HCT116 (cell line): ENCODE measurements at regions not wholly inside any gene's neighbourhood (a gene's known extent, or its start where the extent isn't known, plus 50 kb on each side); places are given as distances from the start of the nearest gene placed in this dataset.

Experiments used
- ATAC-seq: fragments of 200-7000 bp; cut with Tn5 transposase; 2 replicates; pipeline ENCODE4 v1.9.1; 2020; ENCODE audit warnings: mild to moderate bottlenecking, moderate library complexity
- BruUV-seq: library from RNA; stranded (reverse); fragments of 400-500 nt; replicated peaks from 2 replicates; lab custom pipeline; 2021; lab: Mats Ljungman, UMichigan
- CTCF ChIA-PET: fragments of 300-600 bp; sonication (Branson Sonifier 250); formaldehyde crosslinking; loops from one replicate; lab custom pipeline; 2021; ENCODE audit warnings: antibody characterized with exemption; lab: Charles Lee
- POLR2A ChIA-PET: fragments of 300-600, 350-600 bp; sonication (Branson Sonifier 250); formaldehyde crosslinking; loops from one replicate; lab custom pipeline; 2021; ENCODE audit warnings: antibody characterized with exemption; lab: Charles Lee
- RAD21 ChIA-PET, 2 experiments: fragments of 300-600 bp; sonication (Branson Sonifier 250); formaldehyde crosslinking; loops; one replicate each; lab custom pipeline; 2023; ENCODE audit warnings: low total read pairs in 2 of 2; ENCODE audit not compliant: uncharacterized antibody in 2 of 2, unreplicated experiment in 2 of 2, low non-redundant PET in 1 of 2; lab: Charles Lee
- DNase-seq: peaks from one replicate; pipeline ENCODE4 v3.0.0-alpha.2; 2010; ENCODE audit warnings: low read depth, low spot score
- H2AFZ ChIP-seq: fragments of 200-600 bp; shearing (Covaris generic), sonication (generic); 2 replicates; pipeline ENCODE4 v1.6.1; 2017; ENCODE audit warnings: low read depth, mixed run types, mixed read lengths, antibody characterized with exemption, low read length; ENCODE audit not compliant: poor library complexity, severe bottlenecking
- H3K27ac ChIP-seq: 2 replicates; pipeline ENCODE4 v1.5.1; 2012; ENCODE audit warnings: low read depth, low read length
- H3K27me3 ChIP-seq: fragments of 200-600 bp; sonication (generic); 2 replicates; pipeline ENCODE4 v1.6.1; 2016; ENCODE audit warnings: mixed run types, low read length, mixed read lengths; ENCODE audit not compliant: insufficient read depth
- H3K36me3 ChIP-seq, 2 experiments: fragments of 200-500 bp in 1 of 2; fragments of 200-600 bp in 1 of 2; sonication (Bioruptor generic) in 1 of 2; sonication (generic) in 1 of 2; 2 replicates each; pipeline versions ENCODE4 v1.5.1 to v1.6.1; 2014 to 2016; ENCODE audit warnings: low read length in 2 of 2, inconsistent platforms in 1 of 2, mixed read lengths in 1 of 2, mixed run types in 1 of 2; ENCODE audit not compliant: insufficient read depth in 2 of 2, control insufficient read depth in 1 of 2
- H3K4me1 ChIP-seq, 2 experiments: fragments of 200-600 bp in 1 of 2; sonication (generic) in 1 of 2; 2 replicates each; pipeline versions ENCODE4 v1.5.1 to v1.6.1; 2012 to 2017; ENCODE audit warnings: low read length in 2 of 2, inconsistent platforms in 1 of 2, mild to moderate bottlenecking in 1 of 2, mixed read lengths in 1 of 2, mixed run types in 1 of 2, moderate library complexity in 1 of 2; ENCODE audit not compliant: insufficient read depth in 2 of 2, control insufficient read depth in 1 of 2
- H3K4me2 ChIP-seq: fragments of 200-600 bp; sonication (generic); 2 replicates; pipeline ENCODE4 v1.6.1; 2017; ENCODE audit warnings: mixed run types, low read length, mixed read lengths
- H3K4me3 ChIP-seq, 2 experiments: fragments of 200-600 bp in 1 of 2; sonication (generic) in 1 of 2; replicated peaks in 1 of 2; 2 replicates each; pipeline ENCODE4 v1.5.1; 2011 to 2016; ENCODE audit warnings: low read length in 2 of 2, control low read depth in 1 of 2, low read depth in 1 of 2, mild to moderate bottlenecking in 1 of 2, mixed read lengths in 1 of 2, mixed run types in 1 of 2
- H3K79me2 ChIP-seq: fragments of 200-600 bp; sonication (generic); 2 replicates; pipeline ENCODE4 v1.6.1; 2017; ENCODE audit warnings: mild to moderate bottlenecking, mixed run types, low read length, moderate library complexity, mixed read lengths; ENCODE audit not compliant: insufficient read depth
- H3K9ac ChIP-seq: fragments of 200-600 bp; sonication (generic); 2 replicates; pipeline ENCODE4 v1.6.1; 2016; ENCODE audit warnings: low read length, mixed read lengths
- H3K9me2 ChIP-seq: fragments of 200-600 bp; sonication (generic), shearing (Covaris generic); 2 replicates; pipeline ENCODE4 v1.6.1; 2017; ENCODE audit warnings: mixed run types, mild to moderate bottlenecking, moderate library complexity; ENCODE audit not compliant: insufficient read depth
- H3K9me3 ChIP-seq, 2 experiments: fragments of 200-500 bp in 1 of 2; fragments of 200-600 bp in 1 of 2; sonication (Bioruptor generic) in 1 of 2; sonication (generic) in 1 of 2; 2 replicates each; pipeline ENCODE4 v1.6.1; 2014 to 2017; ENCODE audit warnings: low read length in 2 of 2, mixed read lengths in 2 of 2, inconsistent platforms in 1 of 2, low read depth in 1 of 2, mild to moderate bottlenecking in 1 of 2, mixed run types in 1 of 2, moderate library complexity in 1 of 2; ENCODE audit not compliant: control insufficient read depth in 1 of 2, insufficient read depth in 1 of 2
- H4K20me1 ChIP-seq: fragments of 200-600 bp; sonication (generic), shearing (Covaris generic); 2 replicates; pipeline ENCODE4 v1.6.1; 2017; ENCODE audit warnings: mixed run types, mild to moderate bottlenecking, moderate library complexity; ENCODE audit not compliant: insufficient read depth
- CBX3 ChIP-seq: IDR thresholded peaks from 2 replicates; pipeline ENCODE4 v1.6.1; 2012; ENCODE audit warnings: low read depth
- CEBPB ChIP-seq: IDR thresholded peaks from 2 replicates; pipeline ENCODE4 v1.6.1; 2012; ENCODE audit warnings: low read depth
- ELF1 ChIP-seq: IDR thresholded peaks from 2 replicates; pipeline ENCODE4 v1.6.1; 2012; ENCODE audit warnings: low read depth, borderline replicate concordance
- EZH2 ChIP-seq: fragments of 200-600 bp; sonication (generic); IDR thresholded peaks from 2 replicates; pipeline ENCODE4 v1.6.1; 2017; ENCODE audit warnings: antibody characterized with exemption, mixed run types
- EZH2phosphoT487 ChIP-seq: fragments of 200-600 bp; IDR thresholded peaks from 2 replicates; pipeline ENCODE4 v1.6.1; 2018; ENCODE audit warnings: antibody characterized with exemption, borderline replicate concordance
- FOSL1 ChIP-seq: IDR thresholded peaks from 2 replicates; pipeline ENCODE4 v1.6.1; 2012; ENCODE audit warnings: low read depth
- JUND ChIP-seq: IDR thresholded peaks from 2 replicates; pipeline ENCODE4 v1.6.1; 2012
- POLR2A ChIP-seq: IDR thresholded peaks from 2 replicates; pipeline ENCODE4 v1.7.0; 2011; ENCODE audit warnings: borderline replicate concordance; ENCODE audit not compliant: insufficient read depth, insufficient read length; ENCODE audit errors: extremely low read depth
- RAD21 ChIP-seq: IDR thresholded peaks from 2 replicates; pipeline ENCODE4 v1.6.1; 2012; ENCODE audit warnings: low read depth, mild to moderate bottlenecking
- SIN3A ChIP-seq: IDR thresholded peaks from 2 replicates; pipeline ENCODE4 v1.6.1; 2012; ENCODE audit warnings: low read depth
- SP1 ChIP-seq: IDR thresholded peaks from 2 replicates; pipeline ENCODE4 v1.6.1; 2012; ENCODE audit warnings: low read depth
- SRF ChIP-seq: IDR thresholded peaks from 2 replicates; pipeline ENCODE4 v1.6.1; 2012; ENCODE audit warnings: low read depth
- TCF7L2 ChIP-seq: IDR thresholded peaks from 2 replicates; pipeline ENCODE4 v1.7.0; 2011; ENCODE audit warnings: borderline replicate concordance, inconsistent platforms; ENCODE audit not compliant: insufficient read depth, insufficient read length; ENCODE audit errors: extremely low read depth
- ZFX ChIP-seq: fragments of 450-650 bp; IDR thresholded peaks from 2 replicates; pipeline ENCODE4 v1.6.1; 2017
- ZNF274 ChIP-seq: fragments of 200-500 bp; sonication (Bioruptor generic); IDR thresholded peaks from 2 replicates; pipeline ENCODE4 v1.6.1; 2014; ENCODE audit warnings: mild to moderate bottlenecking, low read depth, low read length, inconsistent platforms
- intact Hi-C: fragments of 100-400 bp; cut with micrococcal nuclease; formaldehyde crosslinking; loops from 2 replicates; pipeline ENCODE4 v1.10.0; 2022
- TF ChIP-seq, protein P1 (sequence below): IDR thresholded peaks from 2 replicates; pipeline ENCODE4 v1.6.1; 2012
- TF ChIP-seq, protein P2 (sequence below): IDR thresholded peaks from 2 replicates; pipeline ENCODE4 v1.6.1; 2012; ENCODE audit warnings: low read depth
- TF ChIP-seq, protein P3 (sequence below), 3 experiments: fragments of 200-600 bp in 1 of 3; sonication (generic) in 1 of 3; IDR thresholded peaks in 2 of 3; conservative IDR thresholded peaks in 1 of 3; 2 replicates each; pipeline ENCODE4 v1.5.1; 2012 to 2017; ENCODE audit warnings: low read depth in 2 of 3, low read length in 2 of 3, antibody characterized with exemption in 1 of 3, borderline replicate concordance in 1 of 3, control low read depth in 1 of 3, mild to moderate bottlenecking in 1 of 3, mixed read lengths in 1 of 3, mixed run types in 1 of 3, moderate library complexity in 1 of 3; ENCODE audit not compliant: insufficient read depth in 1 of 3
- TF ChIP-seq, protein P4 (sequence below): IDR thresholded peaks from 2 replicates; pipeline ENCODE4 v1.6.1; 2012

DNA sequence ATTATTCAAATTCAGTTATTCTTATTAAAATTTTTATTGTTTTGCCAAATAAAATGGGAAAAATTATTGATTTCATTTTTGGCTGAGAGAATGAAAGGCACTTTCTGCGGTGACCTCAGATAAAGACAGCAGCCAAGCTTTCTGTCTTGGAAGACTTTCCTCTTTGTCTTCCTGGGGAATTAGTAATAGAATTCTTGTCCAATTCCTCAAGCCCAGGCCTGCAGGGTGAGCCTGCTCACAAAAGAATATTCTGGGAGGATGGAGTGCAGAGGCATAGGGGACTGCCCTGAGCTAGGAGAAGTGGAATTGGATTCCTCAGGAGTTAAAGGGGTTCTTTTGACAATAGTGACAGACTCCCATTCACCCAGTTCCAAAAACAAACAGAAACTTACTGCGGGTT, 614.5 kb upstream of the ADGRL2 start:
- Histone ChIP-seq H3K9me3 (no peaks in the 10 kb centered on the region), H4K20me1 (no peaks in the 10 kb centered on the region), H2AFZ (no peak overlapping the region), H3K4me3 (no peak overlapping the region), H3K9ac (no peak overlapping the region), H3K27ac (no peak overlapping the region), H3K9me2 (no peaks in the 10 kb centered on the region), H3K27me3 (no peaks in the 10 kb centered on the region), H3K4me2 (no peak overlapping the region), H3K36me3 (no peaks in the 10 kb centered on the region), H3K79me2 (no peaks in the 10 kb centered on the region), H3K4me1 (no peaks in the 10 kb centered on the region)
- POLR2A ChIA-PET: no interaction called here
- TF ChIP-seq EZH2: no peak
- no peak for TF ChIP-seq SP1
- TF ChIP-seq, protein P1, sequence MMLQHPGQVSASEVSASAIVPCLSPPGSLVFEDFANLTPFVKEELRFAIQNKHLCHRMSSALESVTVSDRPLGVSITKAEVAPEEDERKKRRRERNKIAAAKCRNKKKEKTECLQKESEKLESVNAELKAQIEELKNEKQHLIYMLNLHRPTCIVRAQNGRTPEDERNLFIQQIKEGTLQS: no peak
- no peak for TF ChIP-seq CBX3
- TF ChIP-seq JUND: no peak
- no peak for TF ChIP-seq ELF1
- no peak for TF ChIP-seq CEBPB
- TF ChIP-seq RAD21: no peak
- no peak for TF ChIP-seq SRF
- no peak for TF ChIP-seq ZFX
- no peak for TF ChIP-seq EZH2phosphoT487
- no peak for TF ChIP-seq SIN3A
- no peak for TF ChIP-seq TCF7L2
- DNase-seq: no peak
- no peak for ATAC-seq
- RAD21 ChIA-PET: no interaction called here
- BruUV-seq: no TSS peak
- intact Hi-C loops: no loop called here
- CTCF ChIA-PET: no interaction called here

DNA sequence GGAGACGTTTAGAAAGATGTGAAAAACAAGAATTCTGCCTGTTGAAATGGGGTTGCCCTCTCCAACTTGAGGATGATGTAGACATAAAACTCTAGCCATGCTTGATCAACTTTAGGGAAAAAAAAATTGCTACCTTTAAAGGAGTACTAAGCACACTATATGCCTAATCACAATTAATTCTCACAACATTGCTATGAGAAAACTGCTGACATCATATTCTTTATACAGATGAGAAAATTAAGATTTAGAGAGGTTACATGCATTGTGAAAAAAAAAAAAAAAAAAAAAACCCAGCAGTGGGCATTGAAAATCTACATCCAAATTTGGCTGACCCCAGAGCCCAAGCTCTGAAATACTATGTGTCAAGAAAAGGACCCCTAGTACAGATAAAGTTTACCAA, 617.2 kb upstream of the ADGRL2 start:
- Histone ChIP-seq H3K36me3 (no peaks in the 10 kb centered on the region), H3K4me1 (peaks cover 3 to 10% of the 10 kb centered on the region in 2 experiments; a peak in 2 of 4 replicates), H3K27ac (no peak overlapping the region), H3K79me2 (no peaks in the 10 kb centered on the region), H3K9me3 (no peaks in the 10 kb centered on the region), H3K9me2 (no peaks in the 10 kb centered on the region), H3K27me3 (no peaks in the 10 kb centered on the region), H4K20me1 (no peaks in the 10 kb centered on the region), H3K4me3 (no peak overlapping the region), H3K4me2 (no peak overlapping the region), H2AFZ (no peak overlapping the region), H3K9ac (no peak overlapping the region)
- no TSS peak for BruUV-seq
- ChIA-PET POLR2A (no interaction called here), CTCF (no interaction called here), RAD21 (no interaction called here)
- ATAC-seq: no peak
- DNase-seq: no peak
- intact Hi-C loops: no loop called here
- TF ChIP-seq, protein P2, sequence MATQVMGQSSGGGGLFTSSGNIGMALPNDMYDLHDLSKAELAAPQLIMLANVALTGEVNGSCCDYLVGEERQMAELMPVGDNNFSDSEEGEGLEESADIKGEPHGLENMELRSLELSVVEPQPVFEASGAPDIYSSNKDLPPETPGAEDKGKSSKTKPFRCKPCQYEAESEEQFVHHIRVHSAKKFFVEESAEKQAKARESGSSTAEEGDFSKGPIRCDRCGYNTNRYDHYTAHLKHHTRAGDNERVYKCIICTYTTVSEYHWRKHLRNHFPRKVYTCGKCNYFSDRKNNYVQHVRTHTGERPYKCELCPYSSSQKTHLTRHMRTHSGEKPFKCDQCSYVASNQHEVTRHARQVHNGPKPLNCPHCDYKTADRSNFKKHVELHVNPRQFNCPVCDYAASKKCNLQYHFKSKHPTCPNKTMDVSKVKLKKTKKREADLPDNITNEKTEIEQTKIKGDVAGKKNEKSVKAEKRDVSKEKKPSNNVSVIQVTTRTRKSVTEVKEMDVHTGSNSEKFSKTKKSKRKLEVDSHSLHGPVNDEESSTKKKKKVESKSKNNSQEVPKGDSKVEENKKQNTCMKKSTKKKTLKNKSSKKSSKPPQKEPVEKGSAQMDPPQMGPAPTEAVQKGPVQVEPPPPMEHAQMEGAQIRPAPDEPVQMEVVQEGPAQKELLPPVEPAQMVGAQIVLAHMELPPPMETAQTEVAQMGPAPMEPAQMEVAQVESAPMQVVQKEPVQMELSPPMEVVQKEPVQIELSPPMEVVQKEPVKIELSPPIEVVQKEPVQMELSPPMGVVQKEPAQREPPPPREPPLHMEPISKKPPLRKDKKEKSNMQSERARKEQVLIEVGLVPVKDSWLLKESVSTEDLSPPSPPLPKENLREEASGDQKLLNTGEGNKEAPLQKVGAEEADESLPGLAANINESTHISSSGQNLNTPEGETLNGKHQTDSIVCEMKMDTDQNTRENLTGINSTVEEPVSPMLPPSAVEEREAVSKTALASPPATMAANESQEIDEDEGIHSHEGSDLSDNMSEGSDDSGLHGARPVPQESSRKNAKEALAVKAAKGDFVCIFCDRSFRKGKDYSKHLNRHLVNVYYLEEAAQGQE: no peak
- TF ChIP-seq, protein P3, sequence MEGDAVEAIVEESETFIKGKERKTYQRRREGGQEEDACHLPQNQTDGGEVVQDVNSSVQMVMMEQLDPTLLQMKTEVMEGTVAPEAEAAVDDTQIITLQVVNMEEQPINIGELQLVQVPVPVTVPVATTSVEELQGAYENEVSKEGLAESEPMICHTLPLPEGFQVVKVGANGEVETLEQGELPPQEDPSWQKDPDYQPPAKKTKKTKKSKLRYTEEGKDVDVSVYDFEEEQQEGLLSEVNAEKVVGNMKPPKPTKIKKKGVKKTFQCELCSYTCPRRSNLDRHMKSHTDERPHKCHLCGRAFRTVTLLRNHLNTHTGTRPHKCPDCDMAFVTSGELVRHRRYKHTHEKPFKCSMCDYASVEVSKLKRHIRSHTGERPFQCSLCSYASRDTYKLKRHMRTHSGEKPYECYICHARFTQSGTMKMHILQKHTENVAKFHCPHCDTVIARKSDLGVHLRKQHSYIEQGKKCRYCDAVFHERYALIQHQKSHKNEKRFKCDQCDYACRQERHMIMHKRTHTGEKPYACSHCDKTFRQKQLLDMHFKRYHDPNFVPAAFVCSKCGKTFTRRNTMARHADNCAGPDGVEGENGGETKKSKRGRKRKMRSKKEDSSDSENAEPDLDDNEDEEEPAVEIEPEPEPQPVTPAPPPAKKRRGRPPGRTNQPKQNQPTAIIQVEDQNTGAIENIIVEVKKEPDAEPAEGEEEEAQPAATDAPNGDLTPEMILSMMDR (IDR thresholded peaks at IDR 0.05 in 2 of 3, conservative IDR thresholded peaks at IDR 0.05 in 1 of 3; ENCODE audit: borderline replicate concordance in 1 of 3, insufficient read depth in 1 of 3, low read depth in 2 of 3, low read length in 2 of 3): no peak
- TF ChIP-seq FOSL1 (no peak), JUND (no peak), EZH2phosphoT487 (no peak), CEBPB (no peak), ZNF274 (no peak), POLR2A (no peak)
- TF ChIP-seq, protein P4, sequence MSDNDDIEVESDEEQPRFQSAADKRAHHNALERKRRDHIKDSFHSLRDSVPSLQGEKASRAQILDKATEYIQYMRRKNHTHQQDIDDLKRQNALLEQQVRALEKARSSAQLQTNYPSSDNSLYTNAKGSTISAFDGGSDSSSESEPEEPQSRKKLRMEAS: no peak
